ENCODE measurements at regions not wholly inside any gene's neighbourhood (a gene's known extent, or its start where the extent isn't known, plus 50 kb on each side); places are given as distances from the start of the nearest gene placed in this dataset.

GRCh38 chr3:144295613-144296012 lies 324.0 kb downstream of the DIPK2A start:
- DNase-seq (ENCODE audit: low spot score) = no peak

- DNase-seq (ENCODE audit: low spot score) = no peak
These were observed 325.2 kb downstream of the DIPK2A start for GRCh38 chr3:144296808-144297207.

- no peak for DNase-seq (ENCODE audit: low spot score)
These were observed 330.2 kb downstream of the DIPK2A start for GRCh38 chr3:144301863-144302262.

GRCh38 chr3:144307951-144308350 lies 336.3 kb downstream of the DIPK2A start:
- DNase-seq (ENCODE audit: low spot score) = no peak

GRCh38 chr3:144308396-144308795 lies 336.8 kb downstream of the DIPK2A start:
- DNase-seq (ENCODE audit: low spot score) = no peak

GRCh38 chr3:144312702-144313101 lies 341.1 kb downstream of the DIPK2A start:
- DNase-seq (ENCODE audit: low spot score) = no peak

GRCh38 chr3:144314946-144315345 lies 343.3 kb downstream of the DIPK2A start:
- DNase-seq (ENCODE audit: low spot score) = no peak

GRCh38 chr3:144317961-144318360 lies 346.3 kb downstream of the DIPK2A start:
- no peak for DNase-seq (ENCODE audit: low spot score)

GRCh38 chr3:144324076-144324475 lies 352.5 kb downstream of the DIPK2A start:
- DNase-seq (ENCODE audit: low spot score) = no peak

- DNase-seq (ENCODE audit: low spot score) = peak; percentile 25
These were observed 361.2 kb downstream of the DIPK2A start for GRCh38 chr3:144332868-144333267.

GRCh38 chr3:144341471-144341870 lies 369.8 kb downstream of the DIPK2A start:
- no peak for DNase-seq (ENCODE audit: low spot score)

GRCh38 chr3:144343343-144343742 lies 371.7 kb downstream of the DIPK2A start:
- no peak for DNase-seq (ENCODE audit: low spot score)

GRCh38 chr3:144343777-144344176 lies 372.2 kb downstream of the DIPK2A start:
- no peak for DNase-seq (ENCODE audit: low spot score)

- DNase-seq (ENCODE audit: low spot score) = no peak
These were observed 373.4 kb downstream of the DIPK2A start for GRCh38 chr3:144344925-144345548.

GRCh38 chr3:144350125-144350524 lies 378.5 kb downstream of the DIPK2A start:
- DNase-seq (ENCODE audit: low spot score) = no peak

- no peak for DNase-seq (ENCODE audit: low spot score)
These were observed 379.4 kb downstream of the DIPK2A start for GRCh38 chr3:144351011-144351410.

GRCh38 chr3:144351773-144352365 lies 380.2 kb downstream of the DIPK2A start:
- no peak for DNase-seq (ENCODE audit: low spot score)

GRCh38 chr3:144358191-144358590 lies 386.6 kb downstream of the DIPK2A start:
- no peak for DNase-seq (ENCODE audit: low spot score)

- DNase-seq (ENCODE audit: low spot score) = no peak
These were observed 389.4 kb downstream of the DIPK2A start for GRCh38 chr3:144361002-144361401.

GRCh38 chr3:144362126-144362525 lies 390.5 kb downstream of the DIPK2A start:
- DNase-seq (ENCODE audit: low spot score) = no peak

GRCh38 chr3:144363856-144364255 lies 392.2 kb downstream of the DIPK2A start:
- DNase-seq (ENCODE audit: low spot score) = no peak

GRCh38 chr3:144364737-144365136 lies 393.1 kb downstream of the DIPK2A start:
- DNase-seq (ENCODE audit: low spot score) = no peak

GRCh38 chr3:144369129-144369879 lies 397.7 kb downstream of the DIPK2A start:
- DNase-seq (ENCODE audit: low spot score) = no peak

All from NAMALWA (cell line).